Natural killer cell treated with Interleukin-12 subunit alpha and Interleukin-12 subunit beta and Interleukin-15 and Interleukin-18, amount 100 ng/mL, for 72 hours (primary cell): ENCODE measurements at regions not wholly inside any gene's neighbourhood (a gene's known extent, or its start where the extent isn't known, plus 50 kb on each side); places are given as distances from the start of the nearest gene placed in this dataset.
"Not testable (repeated sequence)": the region's sequence is repeated elsewhere in the genome, so short reads cannot be mapped to it uniquely, and the experiment has no call there.

Experiments
- ATAC-seq, 2 donors: fragments of 150-1000 bp; cut with Tn5 transposase in 1 of 2; sonication (Bioruptor Pico), chemical (Tn5 transposase) in 1 of 2; 2 replicates each; pipeline ENCODE4 v1.10.0; 2021
- DNase-seq: peaks from one replicate; pipeline ENCODE4 v3.0.0; 2022; ENCODE audit warnings: low spot score
- H3K27ac Mint-ChIP-seq, 2 donors: 1 replicate in 1 of 2; 2 replicates in 1 of 2; pipeline ENCODE4 v1.8.0; 2022; ENCODE audit warnings: mixed read lengths in 2 of 2, mild to moderate bottlenecking in 1 of 2, moderate library complexity in 1 of 2
- H3K27me3 Mint-ChIP-seq, 2 donors: 1 replicate in 1 of 2; 2 replicates in 1 of 2; pipeline ENCODE4 v1.8.0; 2022; ENCODE audit warnings: mixed read lengths in 2 of 2
- H3K36me3 Mint-ChIP-seq: one replicate; pipeline ENCODE4 v1.8.0; 2022; ENCODE audit warnings: mixed read lengths
- H3K4me1 Mint-ChIP-seq, 2 donors: 1 replicate in 1 of 2; 2 replicates in 1 of 2; pipeline ENCODE4 v1.8.0; 2022; ENCODE audit warnings: low read depth in 2 of 2, mixed read lengths in 2 of 2, mild to moderate bottlenecking in 1 of 2
- H3K4me3 Mint-ChIP-seq: one replicate; pipeline ENCODE4 v1.8.0; 2022; ENCODE audit warnings: mixed read lengths
- H3K9me3 Mint-ChIP-seq: 2 replicates; pipeline ENCODE4 v1.8.0; 2022; ENCODE audit warnings: mixed read lengths

DNA sequence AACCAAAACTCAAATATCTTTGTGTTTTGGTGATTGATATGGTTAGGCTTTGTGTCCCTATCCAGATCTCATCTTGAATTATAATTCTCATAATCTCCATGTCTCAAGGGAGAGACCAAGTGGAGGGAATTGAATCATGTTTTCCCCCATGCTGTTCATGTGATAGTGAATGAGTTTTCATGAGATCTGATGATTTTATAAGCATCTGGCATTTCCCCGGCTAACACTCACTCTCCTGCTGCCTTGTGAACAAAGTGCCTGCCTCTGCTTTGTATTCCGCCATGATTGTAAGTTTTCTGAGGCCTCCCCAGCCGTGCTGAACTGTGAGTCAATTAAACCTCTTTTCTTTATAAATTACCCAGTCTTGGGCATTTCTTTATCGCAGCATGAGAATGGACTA is 419.5 kb downstream of the SH2D4B start:
- Mint-ChIP-seq H3K4me3 (no peak overlapping the region), H3K4me1 (no peaks in the 10 kb centered on the region), H3K27me3 (no peaks in the 10 kb centered on the region), H3K27ac (no peak overlapping the region), H3K36me3 (no peaks in the 10 kb centered on the region), H3K9me3 (peaks cover 7% of the 10 kb centered on the region)
- DNase-seq (no peak), ATAC-seq (no peak)

- Mint-ChIP-seq H3K27me3 (no peaks in the 10 kb centered on the region), H3K9me3 (peaks cover 4% of the 10 kb centered on the region), H3K36me3 (no peaks in the 10 kb centered on the region), H3K4me1 (no peaks in the 10 kb centered on the region), H3K27ac (no peak overlapping the region), H3K4me3 (no peak overlapping the region)
- ATAC-seq (no peak), DNase-seq (no peak)
Observed at GRCh38 chr10:80964179-80964578, 426.5 kb downstream of the SH2D4B start.

GRCh38 chr10:80964955-80965614 is 427.4 kb downstream of the SH2D4B start:
- H3K27me3 Mint-ChIP-seq: no peaks in the 10 kb centered on the region
- H3K9me3 Mint-ChIP-seq: peaks cover 4% of the 10 kb centered on the region
- H3K4me3 Mint-ChIP-seq: no peak overlapping the region
- no peak overlapping the region for H3K27ac Mint-ChIP-seq
- H3K36me3 Mint-ChIP-seq: no peaks in the 10 kb centered on the region
- no peaks in the 10 kb centered on the region for H3K4me1 Mint-ChIP-seq
- ATAC-seq: no peak
- no peak for DNase-seq

DNA sequence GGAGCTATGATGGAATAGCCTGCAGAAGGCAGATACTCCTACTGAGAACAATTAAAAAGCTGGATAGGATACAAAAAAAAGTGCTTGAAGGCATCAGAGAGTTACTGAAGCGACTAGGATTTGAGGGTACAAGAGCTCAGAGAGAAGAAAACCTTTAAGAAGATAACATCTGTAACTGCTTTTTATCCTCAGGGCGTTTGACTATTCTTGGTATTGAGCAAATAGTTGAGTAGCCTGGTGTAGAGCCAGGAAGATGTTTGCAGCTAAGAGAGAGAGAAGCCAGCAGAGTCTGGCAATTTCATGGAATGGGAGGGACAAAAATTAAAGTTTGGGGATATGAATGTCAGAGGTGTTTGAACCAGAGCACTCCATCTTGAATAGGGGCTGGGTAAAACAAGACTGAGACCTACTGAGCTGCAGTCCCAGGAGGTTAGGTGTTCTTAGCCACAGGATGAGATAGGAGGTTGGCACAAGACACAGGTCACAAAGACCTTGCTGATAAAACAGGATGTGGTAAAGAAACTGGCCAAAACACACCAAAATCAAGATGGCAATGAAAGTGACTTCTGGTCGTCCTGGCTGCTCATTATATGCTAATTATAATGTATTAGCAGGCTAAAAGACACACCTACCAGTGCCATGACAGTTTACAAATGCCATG is 428.8 kb downstream of the SH2D4B start:
- H3K4me1 Mint-ChIP-seq: no peaks in the 10 kb centered on the region
- DNase-seq (no peak), ATAC-seq (no peak)
- no peak overlapping the region for H3K27ac Mint-ChIP-seq
- H3K4me3 Mint-ChIP-seq: no peak overlapping the region
- no peaks in the 10 kb centered on the region for H3K9me3 Mint-ChIP-seq
- H3K36me3 Mint-ChIP-seq: no peaks in the 10 kb centered on the region
- H3K27me3 Mint-ChIP-seq: no peaks in the 10 kb centered on the region

DNA sequence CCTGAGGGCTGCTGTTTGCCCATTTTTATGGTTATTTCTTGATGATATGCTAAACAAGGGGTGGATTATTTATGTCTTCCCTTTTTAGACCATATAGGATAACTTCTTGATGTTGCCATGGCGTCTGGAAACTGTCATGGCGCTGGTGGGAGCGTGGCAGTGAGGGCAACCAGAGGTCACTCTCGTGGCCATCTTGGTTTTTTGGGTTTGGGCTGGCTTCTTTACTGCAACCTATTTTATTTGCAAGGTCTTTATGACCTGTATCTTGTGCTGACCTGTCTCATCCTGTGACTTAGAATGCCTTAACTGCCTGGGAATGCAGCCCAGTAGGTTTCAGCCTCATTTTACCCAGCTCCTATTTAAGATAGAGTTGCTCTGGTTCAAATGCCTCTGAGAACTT is 429.7 kb downstream of the SH2D4B start:
- not testable (repeated sequence) for ATAC-seq, H3K9me3 Mint-ChIP-seq

DNA sequence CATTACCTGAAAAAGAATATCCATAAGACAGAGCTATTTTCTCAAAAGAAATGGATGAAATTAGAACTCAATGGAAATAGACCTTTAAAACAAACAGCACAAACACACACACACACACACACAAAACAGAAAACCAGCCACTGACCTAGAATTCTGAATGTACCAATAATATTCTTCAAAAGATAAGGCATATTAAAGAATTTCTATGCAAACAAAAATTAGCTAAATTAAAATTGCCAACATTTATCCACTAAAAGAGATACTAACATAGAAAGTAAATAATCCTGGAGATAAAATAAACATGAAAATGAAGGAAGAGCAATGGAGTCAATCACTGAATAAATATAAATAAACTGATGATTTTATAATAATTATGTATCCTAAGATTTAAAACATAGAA is 431.2 kb downstream of the SH2D4B start:
- DNase-seq: no peak
- Mint-ChIP-seq H3K4me3 (no peak overlapping the region), H3K4me1 (no peaks in the 10 kb centered on the region), H3K36me3 (no peaks in the 10 kb centered on the region), H3K27ac (no peak overlapping the region), H3K27me3 (no peaks in the 10 kb centered on the region), H3K9me3 (no peaks in the 10 kb centered on the region)
- ATAC-seq: no peak

More for the DNA sequence above, 429.7 kb downstream of the SH2D4B start:
- not testable (repeated sequence) for H3K4me1 Mint-ChIP-seq, H3K27me3 Mint-ChIP-seq, H3K36me3 Mint-ChIP-seq, H3K4me3 Mint-ChIP-seq, DNase-seq, H3K27ac Mint-ChIP-seq

DNA sequence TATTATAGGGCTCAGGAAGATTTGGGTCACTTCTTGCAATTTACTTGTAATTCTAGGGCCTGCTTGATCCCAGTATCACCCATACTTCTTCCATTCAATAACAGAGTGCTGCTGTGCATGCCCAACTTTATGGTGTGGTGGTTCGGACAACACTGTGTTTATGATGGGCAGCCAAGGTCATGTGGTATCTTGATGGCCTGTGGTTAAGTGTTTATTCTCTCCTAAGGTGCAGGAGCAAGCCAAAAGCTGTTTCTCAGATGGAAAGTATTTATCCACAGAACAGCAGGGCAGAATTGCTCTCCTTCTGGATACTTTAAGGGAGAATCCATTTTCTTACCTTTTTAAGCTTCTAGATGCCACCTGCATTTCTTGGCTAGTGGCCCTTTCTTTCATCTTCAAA is 433.8 kb downstream of the SH2D4B start:
- no peak for DNase-seq
- Mint-ChIP-seq H3K27me3 (no peaks in the 10 kb centered on the region), H3K36me3 (no peaks in the 10 kb centered on the region), H3K27ac (no peak overlapping the region), H3K9me3 (no peaks in the 10 kb centered on the region), H3K4me3 (no peak overlapping the region), H3K4me1 (no peaks in the 10 kb centered on the region)
- ATAC-seq: no peak

GRCh38 chr10:80976658-80977057 is 439.0 kb downstream of the SH2D4B start:
- Mint-ChIP-seq H3K4me1 (no peaks in the 10 kb centered on the region), H3K27me3 (no peaks in the 10 kb centered on the region), H3K9me3 (no peaks in the 10 kb centered on the region), H3K36me3 (no peaks in the 10 kb centered on the region), H3K27ac (no peak overlapping the region), H3K4me3 (no peak overlapping the region)
- DNase-seq: no peak
- no peak for ATAC-seq

DNA sequence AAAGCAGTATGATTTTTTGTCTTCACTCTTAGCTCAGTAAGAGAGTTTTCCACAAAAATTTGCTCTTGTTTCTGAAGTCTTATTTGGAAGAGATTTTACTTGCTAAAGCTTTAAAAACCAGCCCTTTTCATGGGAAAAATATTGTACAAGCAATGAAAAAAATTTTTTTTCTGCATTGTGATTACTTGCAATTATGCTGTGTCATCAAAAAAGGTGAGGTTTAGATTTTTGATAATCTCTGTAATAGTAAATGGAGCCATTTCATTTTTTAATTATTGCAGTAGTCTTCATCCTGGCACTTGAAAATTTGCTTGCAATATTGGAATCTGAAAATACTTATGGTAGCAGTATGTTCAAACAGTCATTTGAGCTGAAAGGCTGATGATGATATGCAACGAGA is 447.4 kb downstream of the SH2D4B start:
- H3K36me3 Mint-ChIP-seq: no peaks in the 10 kb centered on the region
- ATAC-seq (no peak), DNase-seq (no peak)
- H3K27me3 Mint-ChIP-seq: no peaks in the 10 kb centered on the region
- peaks cover 5% of the 10 kb centered on the region for H3K9me3 Mint-ChIP-seq
- H3K4me3 Mint-ChIP-seq: no peak overlapping the region
- H3K4me1 Mint-ChIP-seq: no peaks in the 10 kb centered on the region
- H3K27ac Mint-ChIP-seq: no peak overlapping the region

GRCh38 chr10:80986596-80986995 is 448.9 kb downstream of the SH2D4B start:
- Mint-ChIP-seq H3K9me3 (peaks cover 5% of the 10 kb centered on the region), H3K4me3 (no peak overlapping the region), H3K4me1 (no peaks in the 10 kb centered on the region), H3K36me3 (no peaks in the 10 kb centered on the region), H3K27ac (no peak overlapping the region), H3K27me3 (no peaks in the 10 kb centered on the region)
- no peak for ATAC-seq
- DNase-seq: no peak

GRCh38 chr10:80988755-80989154 is 451.1 kb downstream of the SH2D4B start:
- Mint-ChIP-seq H3K27me3 (no peaks in the 10 kb centered on the region), H3K36me3 (no peaks in the 10 kb centered on the region), H3K4me1 (no peaks in the 10 kb centered on the region), H3K27ac (no peak overlapping the region), H3K9me3 (peaks cover 13% of the 10 kb centered on the region), H3K4me3 (no peak overlapping the region)
- ATAC-seq (no peak), DNase-seq (no peak)

DNA sequence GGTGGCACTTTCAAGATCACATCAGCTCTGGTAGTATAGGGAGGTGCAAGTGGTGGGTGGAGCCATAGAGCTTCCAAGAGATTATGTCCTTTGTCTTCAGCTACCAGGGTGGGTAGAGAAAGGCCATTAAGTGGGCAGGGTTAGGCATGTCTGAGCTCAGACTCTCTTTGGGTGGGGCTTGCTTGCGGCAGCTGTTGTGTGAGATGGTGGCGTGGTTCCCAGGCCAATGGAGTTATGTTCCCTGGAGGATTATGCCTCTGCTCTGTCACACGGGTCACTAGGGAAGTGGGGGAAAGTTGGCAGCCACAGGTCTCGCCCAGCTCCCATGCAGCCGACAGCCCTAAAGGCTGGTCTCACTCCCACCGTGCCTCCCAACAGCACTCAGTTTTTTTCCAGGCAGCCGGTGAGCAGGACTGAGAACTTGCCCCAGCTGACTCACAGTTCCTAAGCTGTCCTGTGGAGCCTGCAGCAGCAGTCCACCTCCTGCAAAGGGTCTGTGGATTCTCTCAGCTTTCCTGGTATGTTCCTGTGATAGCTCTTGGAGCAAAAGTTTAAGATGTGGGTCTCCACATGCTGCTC is 459.0 kb downstream of the SH2D4B start:
- no peak for ATAC-seq
- H3K27me3 Mint-ChIP-seq: no peaks in the 10 kb centered on the region
- H3K27ac Mint-ChIP-seq: no peak overlapping the region
- H3K4me3 Mint-ChIP-seq: no peak overlapping the region
- no peaks in the 10 kb centered on the region for H3K36me3 Mint-ChIP-seq
- peaks cover 16% of the 10 kb centered on the region for H3K9me3 Mint-ChIP-seq
- no peaks in the 10 kb centered on the region for H3K4me1 Mint-ChIP-seq
- DNase-seq: no peak

GRCh38 chr10:81000781-81001180 is 463.1 kb downstream of the SH2D4B start:
- Mint-ChIP-seq H3K27ac (no peak overlapping the region), H3K36me3 (no peaks in the 10 kb centered on the region), H3K4me1 (no peaks in the 10 kb centered on the region), H3K4me3 (no peak overlapping the region), H3K9me3 (peaks cover 4% of the 10 kb centered on the region), H3K27me3 (no peaks in the 10 kb centered on the region)
- DNase-seq (no peak), ATAC-seq (no peak)

GRCh38 chr10:81002382-81002781 is 464.7 kb downstream of the SH2D4B start:
- ATAC-seq: no peak
- H3K27ac Mint-ChIP-seq: no peak overlapping the region
- no peaks in the 10 kb centered on the region for H3K36me3 Mint-ChIP-seq
- no peaks in the 10 kb centered on the region for H3K4me1 Mint-ChIP-seq
- H3K27me3 Mint-ChIP-seq: no peaks in the 10 kb centered on the region
- no peaks in the 10 kb centered on the region for H3K9me3 Mint-ChIP-seq
- no peak for DNase-seq
- H3K4me3 Mint-ChIP-seq: no peak overlapping the region
